ENCODE measurements at regions not wholly inside any gene's neighbourhood (a gene's known extent, or its start where the extent isn't known, plus 50 kb on each side); places are given as distances from the start of the nearest gene placed in this dataset.

GRCh38 chr1:208842451-208842850, 598.3 kb upstream of the PLXNA2 start:
- Histone ChIP-seq H3K27ac (no peak overlapping the region), H3K36me3 (no peaks in the 10 kb centered on the region), H3K27me3 (no peaks in the 10 kb centered on the region), H3K4me3 (no peak overlapping the region), H3K9me3 (no peaks in the 10 kb centered on the region), H3K4me1 (ENCODE audit: insufficient read depth) (no peaks in the 10 kb centered on the region)
- TF ChIP-seq, protein P1, sequence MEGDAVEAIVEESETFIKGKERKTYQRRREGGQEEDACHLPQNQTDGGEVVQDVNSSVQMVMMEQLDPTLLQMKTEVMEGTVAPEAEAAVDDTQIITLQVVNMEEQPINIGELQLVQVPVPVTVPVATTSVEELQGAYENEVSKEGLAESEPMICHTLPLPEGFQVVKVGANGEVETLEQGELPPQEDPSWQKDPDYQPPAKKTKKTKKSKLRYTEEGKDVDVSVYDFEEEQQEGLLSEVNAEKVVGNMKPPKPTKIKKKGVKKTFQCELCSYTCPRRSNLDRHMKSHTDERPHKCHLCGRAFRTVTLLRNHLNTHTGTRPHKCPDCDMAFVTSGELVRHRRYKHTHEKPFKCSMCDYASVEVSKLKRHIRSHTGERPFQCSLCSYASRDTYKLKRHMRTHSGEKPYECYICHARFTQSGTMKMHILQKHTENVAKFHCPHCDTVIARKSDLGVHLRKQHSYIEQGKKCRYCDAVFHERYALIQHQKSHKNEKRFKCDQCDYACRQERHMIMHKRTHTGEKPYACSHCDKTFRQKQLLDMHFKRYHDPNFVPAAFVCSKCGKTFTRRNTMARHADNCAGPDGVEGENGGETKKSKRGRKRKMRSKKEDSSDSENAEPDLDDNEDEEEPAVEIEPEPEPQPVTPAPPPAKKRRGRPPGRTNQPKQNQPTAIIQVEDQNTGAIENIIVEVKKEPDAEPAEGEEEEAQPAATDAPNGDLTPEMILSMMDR (IDR thresholded peaks at IDR 0.05), result no peak
- no peak for TF ChIP-seq EP300 (IDR thresholded peaks at IDR 0.05)
- TF ChIP-seq POLR2A (IDR thresholded peaks at IDR 0.05), result no peak
- intact Hi-C loops (cut with DNase I), result no loop called here
- 91 to 93% (median 92%) methylated on average over 3 of the region's 3 CpGs for WGBS, 3 donors
- no peak for DNase-seq

GRCh38 chr1:208844158-208844557, 600.0 kb upstream of the PLXNA2 start:
- no peak for DNase-seq
- H3K27me3 ChIP-seq, result no peaks in the 10 kb centered on the region
- 92 to 97% (median 93%) methylated on average over 3 of the region's 3 CpGs for WGBS, 3 donors
- H3K4me3 ChIP-seq, result no peak overlapping the region
- H3K27ac ChIP-seq, result no peak overlapping the region
- no peaks in the 10 kb centered on the region for H3K4me1 ChIP-seq (ENCODE audit: insufficient read depth)
- H3K9me3 ChIP-seq, result no peaks in the 10 kb centered on the region
- H3K36me3 ChIP-seq, result no peaks in the 10 kb centered on the region
- TF ChIP-seq POLR2A (IDR thresholded peaks at IDR 0.05) (no peak), EP300 (IDR thresholded peaks at IDR 0.05) (no peak)
- TF ChIP-seq, protein P1 (IDR thresholded peaks at IDR 0.05), result no peak
- intact Hi-C loops (cut with DNase I), result no loop called here

DNA sequence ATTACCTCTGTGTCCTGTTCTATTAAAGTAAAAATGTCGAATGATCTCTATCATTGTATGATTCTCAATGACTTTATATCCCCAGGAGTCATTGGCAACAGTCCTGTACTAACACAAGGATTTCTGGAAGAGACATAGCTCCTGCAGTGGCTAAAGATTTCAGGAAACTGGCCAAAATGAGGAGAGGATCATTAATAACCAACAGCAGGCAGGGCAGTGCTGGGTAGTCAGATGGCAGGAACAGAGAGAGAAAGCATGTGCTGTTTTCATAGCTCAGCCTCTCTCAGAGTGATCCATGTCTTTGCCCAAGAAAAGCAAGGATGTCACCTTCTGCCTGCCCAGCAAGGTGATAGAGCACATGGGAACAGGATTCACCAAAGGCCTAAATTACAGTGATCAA, 604.7 kb upstream of the PLXNA2 start:
- Histone ChIP-seq H3K36me3 (no peaks in the 10 kb centered on the region), H3K27ac (no peak overlapping the region), H3K9me3 (no peaks in the 10 kb centered on the region), H3K4me1 (ENCODE audit: insufficient read depth) (no peaks in the 10 kb centered on the region), H3K27me3 (no peaks in the 10 kb centered on the region), H3K4me3 (no peak overlapping the region)
- intact Hi-C loops (cut with DNase I), result no loop called here
- DNase-seq, result no peak
- WGBS, 3 donors, result 92 to 96% (median 94%) methylated on average over 1 of the region's 1 CpG
- TF ChIP-seq, protein P1 (IDR thresholded peaks at IDR 0.05), result no peak
- no peak for TF ChIP-seq EP300 (IDR thresholded peaks at IDR 0.05)

GRCh38 chr1:208850442-208850841, 606.3 kb upstream of the PLXNA2 start:
- no peak overlapping the region for H3K4me3 ChIP-seq
- H3K4me1 ChIP-seq (ENCODE audit: insufficient read depth), result no peaks in the 10 kb centered on the region
- intact Hi-C loops (cut with DNase I), result no loop called here
- no peaks in the 10 kb centered on the region for H3K9me3 ChIP-seq
- TF ChIP-seq POLR2A (IDR thresholded peaks at IDR 0.05), result no peak
- TF ChIP-seq, protein P1 (IDR thresholded peaks at IDR 0.05), result no peak
- no peak for TF ChIP-seq EP300 (IDR thresholded peaks at IDR 0.05)
- 78 to 82% (median 81%) methylated on average over 5 of the region's 5 CpGs for WGBS, 3 donors
- H3K36me3 ChIP-seq, result no peaks in the 10 kb centered on the region
- H3K27me3 ChIP-seq, result no peaks in the 10 kb centered on the region
- DNase-seq, result no peak
- H3K27ac ChIP-seq, result no peak overlapping the region

DNA sequence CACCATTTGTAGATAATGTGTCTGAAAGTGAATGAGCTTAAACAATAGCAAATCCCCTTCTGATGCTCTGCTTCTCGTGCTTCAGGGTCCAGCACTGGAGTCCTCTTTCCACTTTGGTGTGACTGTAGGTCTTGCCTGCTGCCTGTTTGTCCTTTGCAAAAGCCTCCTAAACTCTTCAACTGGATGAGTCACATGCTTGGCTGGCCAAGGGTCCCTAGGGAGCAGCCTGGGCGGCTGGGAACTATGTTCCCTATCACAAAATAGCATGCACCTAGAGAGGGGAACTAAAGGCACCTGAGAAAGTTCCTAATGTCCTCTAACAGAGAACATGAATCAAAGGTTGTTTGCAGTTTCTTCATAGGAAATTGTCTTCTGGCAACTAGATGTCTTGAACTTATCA, 607.2 kb upstream of the PLXNA2 start:
- Histone ChIP-seq H3K9me3 (no peaks in the 10 kb centered on the region), H3K27me3 (no peaks in the 10 kb centered on the region), H3K36me3 (no peaks in the 10 kb centered on the region), H3K4me3 (no peak overlapping the region), H3K27ac (no peak overlapping the region), H3K4me1 (ENCODE audit: insufficient read depth) (no peaks in the 10 kb centered on the region)
- intact Hi-C loops (cut with DNase I), result no loop called here
- DNase-seq, result no peak
- TF ChIP-seq POLR2A (IDR thresholded peaks at IDR 0.05), result no peak
- TF ChIP-seq, protein P1 (IDR thresholded peaks at IDR 0.05), result no peak
- no peak for TF ChIP-seq EP300 (IDR thresholded peaks at IDR 0.05)
- 72 to 83% (median 73%) methylated on average over 2 of the region's 2 CpGs for WGBS, 3 donors
